Vagina (tissue), 2 donors: ENCODE measurements at regions not wholly inside any gene's neighbourhood (a gene's known extent, or its start where the extent isn't known, plus 50 kb on each side); places are given as distances from the start of the nearest gene placed in this dataset.

Experiments used
- CTCF ChIP-seq, 3 experiments: fragments of 450-650 bp in 2 of 3; fragments of 200-600 bp in 1 of 3; sonication (generic) in 1 of 3; IDR thresholded peaks; one replicate each; pipeline ENCODE4 v1.5.1; 2017 to 2019; ENCODE audit warnings: antibody characterized with exemption in 3 of 3, mild to moderate bottlenecking in 2 of 3, moderate library complexity in 2 of 3
- POLR2AphosphoS5 ChIP-seq, 2 donors: sonication (generic); formaldehyde crosslinking; IDR thresholded peaks; one replicate each; pipeline ENCODE4 v1.9.0; 2017; ENCODE audit warnings: antibody characterized with exemption in 2 of 2, mild to moderate bottlenecking in 2 of 2, low read depth in 1 of 2; ENCODE audit not compliant: insufficient read depth in 1 of 2

GRCh38 chr15:94745371-94745770 is 514.0 kb downstream of the MCTP2 start:
- TF ChIP-seq CTCF (IDR thresholded peaks at IDR 0.05) (no peak), POLR2AphosphoS5 (IDR thresholded peaks at IDR 0.05; ENCODE audit: insufficient read depth in 1 of 2, low read depth in 1 of 2) (no peak)
